Liver (tissue), 8 donors: ENCODE measurements at regions not wholly inside any gene's neighbourhood (a gene's known extent, or its start where the extent isn't known, plus 50 kb on each side); places are given as distances from the start of the nearest gene placed in this dataset.

Source experiments
- DNase-seq: peaks from one replicate; pipeline ENCODE4 v3.0.0-alpha.2; 2017; ENCODE audit warnings: low spot score
- H3K27ac ChIP-seq, 2 donors: one replicate each; pipeline ENCODE4 v1.7.0; 2013; ENCODE audit warnings: inconsistent platforms in 2 of 2, low read length in 2 of 2, control low read depth in 1 of 2, low read depth in 1 of 2, mild to moderate bottlenecking in 1 of 2
- H3K27me3 ChIP-seq, 4 donors: one replicate each; pipeline versions ENCODE4 v1.6.1 to v1.7.0; 2013; ENCODE audit warnings: low read length in 3 of 4, inconsistent platforms in 1 of 4, mild to moderate bottlenecking in 1 of 4, moderate library complexity in 1 of 4; ENCODE audit not compliant: control insufficient read depth in 4 of 4, insufficient read depth in 4 of 4
- H3K36me3 ChIP-seq, 4 donors: one replicate each; pipeline versions ENCODE4 v1.6.1 to v1.7.0; 2013; ENCODE audit warnings: low read length in 3 of 4, mild to moderate bottlenecking in 3 of 4, low read depth in 1 of 4, moderate library complexity in 1 of 4; ENCODE audit not compliant: control insufficient read depth in 4 of 4, insufficient read depth in 3 of 4
- H3K4me1 ChIP-seq, 4 donors: one replicate each; pipeline versions ENCODE4 v1.6.1 to v1.7.0; 2013; ENCODE audit warnings: low read length in 3 of 4, mild to moderate bottlenecking in 3 of 4, moderate library complexity in 1 of 4; ENCODE audit not compliant: control insufficient read depth in 4 of 4, insufficient read depth in 4 of 4
- H3K4me3 ChIP-seq, 3 donors: one replicate each; pipeline versions ENCODE4 v1.6.1 to v1.7.0; 2013; ENCODE audit warnings: low read length in 3 of 3, control low read depth in 1 of 3, low read depth in 1 of 3, mild to moderate bottlenecking in 1 of 3
- H3K9ac ChIP-seq, 2 donors: one replicate each; pipeline ENCODE4 v1.7.0; 2013; ENCODE audit warnings: low read length in 2 of 2, mild to moderate bottlenecking in 2 of 2, moderate library complexity in 2 of 2, control low read depth in 1 of 2, low read depth in 1 of 2
- H3K9me3 ChIP-seq, 4 donors: one replicate each; pipeline versions ENCODE4 v1.6.1 to v1.7.0; 2013; ENCODE audit warnings: low read length in 3 of 4; ENCODE audit not compliant: control insufficient read depth in 4 of 4
- FOXA1 ChIP-seq: IDR thresholded peaks from 2 replicates; pipeline ENCODE4 v1.6.1; 2016; ENCODE audit warnings: antibody characterized with exemption
- FOXA2 ChIP-seq: IDR thresholded peaks from 2 replicates; pipeline ENCODE4 v1.6.1; 2016; ENCODE audit warnings: antibody characterized with exemption
- GABPA ChIP-seq, 2 donors: IDR thresholded peaks in 1 of 2; conservative IDR thresholded peaks in 1 of 2; 2 replicates each; pipeline ENCODE4 v1.6.1; 2016; ENCODE audit warnings: antibody characterized with exemption in 2 of 2, mild to moderate bottlenecking in 1 of 2, moderate library complexity in 1 of 2
- HNF4A ChIP-seq, 2 donors: conservative IDR thresholded peaks; 2 replicates each; pipeline ENCODE4 v1.6.1; 2016; ENCODE audit warnings: antibody characterized with exemption in 2 of 2, mild to moderate bottlenecking in 2 of 2
- HNF4G ChIP-seq: IDR thresholded peaks from 2 replicates; pipeline ENCODE4 v1.6.1; 2016; ENCODE audit warnings: antibody characterized with exemption
- NR2F2 ChIP-seq: IDR thresholded peaks from 2 replicates; pipeline ENCODE4 v1.6.1; 2016; ENCODE audit warnings: antibody characterized with exemption
- RAD21 ChIP-seq, 2 donors: IDR thresholded peaks; 2 replicates each; pipeline ENCODE4 v1.6.1; 2016; ENCODE audit warnings: antibody characterized with exemption in 2 of 2, mild to moderate bottlenecking in 2 of 2
- RXRA ChIP-seq, 2 donors: IDR thresholded peaks; 2 replicates each; pipeline ENCODE4 v1.6.1; 2017 to 2018; ENCODE audit warnings: antibody characterized with exemption in 2 of 2, mild to moderate bottlenecking in 1 of 2
- SP1 ChIP-seq: IDR thresholded peaks from 2 replicates; pipeline ENCODE4 v1.6.1; 2018; ENCODE audit warnings: antibody characterized with exemption, mild to moderate bottlenecking
- TAF1 ChIP-seq: conservative IDR thresholded peaks from 2 replicates; pipeline ENCODE4 v1.6.1; 2016; ENCODE audit warnings: antibody characterized with exemption, mild to moderate bottlenecking
- YY1 ChIP-seq: IDR thresholded peaks from 2 replicates; pipeline ENCODE4 v1.6.1; 2016; ENCODE audit warnings: antibody characterized with exemption, mild to moderate bottlenecking
- WGBS: extraction: QIAGEN DNeasy Blood & Tissue Kit; methylation state at CpG from one replicate; pipeline ENCODE4 v1.1.7; 2013; 5-methylcytosine and 5-hydroxymethylcytosine counted together
- TF ChIP-seq, protein P1 (sequence below): IDR thresholded peaks from 2 replicates; pipeline ENCODE4 v1.6.1; 2016; ENCODE audit warnings: antibody characterized with exemption
- TF ChIP-seq, protein P2 (sequence below): fragments of 150-350 bp; IDR thresholded peaks from 2 replicates; pipeline ENCODE4 v1.5.1; 2017; ENCODE audit warnings: improper control_type of control experiment, low read depth, low read length; ENCODE audit not compliant: missing input control
- TF ChIP-seq, protein P3 (sequence below): IDR thresholded peaks from 2 replicates; pipeline ENCODE4 v1.6.1; 2016; ENCODE audit warnings: antibody characterized with exemption
- TF ChIP-seq, protein P4 (sequence below): IDR thresholded peaks from 2 replicates; pipeline ENCODE4 v1.6.1; 2016; ENCODE audit warnings: antibody characterized with exemption, mild to moderate bottlenecking
- donor health status: healthy.
- donor health status: healthy.
- donor health status: healthy.
- donor health status: healthy.
- donor health status: healthy.

DNA sequence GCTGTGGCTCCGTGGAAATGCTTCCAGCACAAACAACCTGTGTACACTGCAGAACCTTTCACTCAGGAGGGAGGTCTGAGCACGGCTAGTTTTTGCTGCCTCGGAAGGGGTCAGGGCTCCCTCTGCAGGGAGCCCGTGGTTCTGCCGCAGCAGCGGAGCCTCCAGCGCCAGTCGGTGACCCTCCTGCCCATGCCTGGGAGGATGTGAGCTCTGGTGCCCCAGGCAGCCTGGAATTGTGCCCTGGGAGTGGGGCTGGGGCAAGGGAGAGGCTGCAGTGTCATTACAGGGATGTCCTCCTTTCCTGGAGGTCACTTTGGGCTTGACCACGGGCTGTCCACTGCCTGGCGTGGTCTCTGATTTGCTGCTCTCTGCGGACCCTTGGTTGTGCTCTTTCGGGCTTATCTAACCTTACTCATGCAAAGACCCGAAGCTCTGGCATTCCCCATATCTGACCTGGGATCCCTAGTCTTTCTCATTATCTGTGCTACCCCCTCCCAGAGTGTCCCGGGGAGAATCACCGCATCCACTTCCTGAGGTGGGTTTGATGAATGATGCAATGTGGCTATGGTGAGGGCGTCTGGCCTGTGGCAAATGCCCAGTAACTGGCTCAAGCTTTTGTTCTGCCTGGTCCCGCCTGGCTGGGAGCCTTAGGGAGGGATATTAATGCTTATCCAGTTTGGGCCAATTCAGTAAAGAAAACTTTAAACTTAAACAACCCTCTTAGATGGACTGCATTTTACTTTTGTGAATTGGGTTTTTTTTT is 59.6 kb upstream of the TAGAP start:
- no peak overlapping the region for H3K9ac ChIP-seq
- no peak overlapping the region for H3K4me3 ChIP-seq
- H3K36me3 ChIP-seq = no peaks in the 10 kb centered on the region
- H3K27ac ChIP-seq = no peak overlapping the region
- DNase-seq = peak; percentile 62
- no peaks in the 10 kb centered on the region for H3K9me3 ChIP-seq
- WGBS = 31% methylated on average over 17 of the region's 17 CpGs
- no peaks in the 10 kb centered on the region for H3K27me3 ChIP-seq
- no peak for TF ChIP-seq YY1
- no peak for TF ChIP-seq GABPA (IDR thresholded peaks at IDR 0.05 in 1 of 2, conservative IDR thresholded peaks at IDR 0.05 in 1 of 2)
- TF ChIP-seq NR2F2 = no peak
- TF ChIP-seq FOXA1 = no peak
- TF ChIP-seq TAF1 = no peak
- no peak for TF ChIP-seq HNF4A (conservative IDR thresholded peaks at IDR 0.05)
- TF ChIP-seq, protein P1, sequence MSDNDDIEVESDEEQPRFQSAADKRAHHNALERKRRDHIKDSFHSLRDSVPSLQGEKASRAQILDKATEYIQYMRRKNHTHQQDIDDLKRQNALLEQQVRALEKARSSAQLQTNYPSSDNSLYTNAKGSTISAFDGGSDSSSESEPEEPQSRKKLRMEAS = no peak
- TF ChIP-seq RAD21 (IDR thresholded peaks at IDR 0.05) = peak; percentile 86 to 91
- TF ChIP-seq, protein P2, sequence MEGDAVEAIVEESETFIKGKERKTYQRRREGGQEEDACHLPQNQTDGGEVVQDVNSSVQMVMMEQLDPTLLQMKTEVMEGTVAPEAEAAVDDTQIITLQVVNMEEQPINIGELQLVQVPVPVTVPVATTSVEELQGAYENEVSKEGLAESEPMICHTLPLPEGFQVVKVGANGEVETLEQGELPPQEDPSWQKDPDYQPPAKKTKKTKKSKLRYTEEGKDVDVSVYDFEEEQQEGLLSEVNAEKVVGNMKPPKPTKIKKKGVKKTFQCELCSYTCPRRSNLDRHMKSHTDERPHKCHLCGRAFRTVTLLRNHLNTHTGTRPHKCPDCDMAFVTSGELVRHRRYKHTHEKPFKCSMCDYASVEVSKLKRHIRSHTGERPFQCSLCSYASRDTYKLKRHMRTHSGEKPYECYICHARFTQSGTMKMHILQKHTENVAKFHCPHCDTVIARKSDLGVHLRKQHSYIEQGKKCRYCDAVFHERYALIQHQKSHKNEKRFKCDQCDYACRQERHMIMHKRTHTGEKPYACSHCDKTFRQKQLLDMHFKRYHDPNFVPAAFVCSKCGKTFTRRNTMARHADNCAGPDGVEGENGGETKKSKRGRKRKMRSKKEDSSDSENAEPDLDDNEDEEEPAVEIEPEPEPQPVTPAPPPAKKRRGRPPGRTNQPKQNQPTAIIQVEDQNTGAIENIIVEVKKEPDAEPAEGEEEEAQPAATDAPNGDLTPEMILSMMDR = peak; percentile 86
- peaks cover 0 to 4% (median 0%) of the 10 kb centered on the region in 4 donors for H3K4me1 ChIP-seq

DNA sequence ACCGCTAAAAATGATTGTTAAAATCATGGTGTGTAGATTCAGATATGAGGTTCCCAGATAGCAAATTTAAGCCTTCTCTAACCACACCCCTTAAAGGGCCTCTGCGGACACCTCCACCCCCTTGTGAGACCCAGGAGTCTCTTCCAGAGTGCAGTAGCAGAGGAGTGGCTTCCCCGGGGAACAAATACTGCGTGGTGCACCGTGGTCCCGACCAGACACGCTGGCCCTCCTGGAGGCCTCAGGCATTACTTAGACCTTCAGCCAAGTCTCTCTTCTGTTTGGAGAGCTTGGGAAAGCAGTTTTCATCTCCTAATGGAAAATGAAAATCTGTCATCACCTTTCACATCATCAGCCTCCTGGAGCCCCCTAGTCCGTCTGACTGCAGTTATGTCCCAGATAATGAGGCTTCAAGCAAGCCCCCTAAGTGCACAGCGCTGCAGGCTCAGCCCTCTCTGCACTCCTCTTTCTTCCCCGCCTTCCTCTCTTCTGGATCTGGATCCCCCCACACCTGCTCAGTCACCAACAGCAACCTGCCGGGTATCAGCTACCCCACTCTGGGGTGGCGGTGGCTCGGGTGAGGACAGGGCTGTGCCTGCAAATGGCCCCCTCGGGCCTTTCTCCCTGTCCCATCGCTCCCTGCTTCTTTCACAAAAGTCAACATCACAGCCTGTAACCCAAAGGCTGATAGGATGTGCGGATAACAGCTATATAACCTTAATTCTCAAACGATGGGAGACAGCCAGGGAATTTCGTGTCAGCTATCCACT is 58.8 kb upstream of the TAGAP start:
- TF ChIP-seq NR2F2 = no peak
- no peak for TF ChIP-seq RXRA (IDR thresholded peaks at IDR 0.05)
- no peak for TF ChIP-seq HNF4A (conservative IDR thresholded peaks at IDR 0.05)
- no peak for TF ChIP-seq HNF4G
- TF ChIP-seq FOXA2 = no peak
- Histone ChIP-seq H3K9ac (no peak overlapping the region), H3K27ac (no peak overlapping the region), H3K4me3 (no peak overlapping the region), H3K27me3 (no peaks in the 10 kb centered on the region), H3K36me3 (no peaks in the 10 kb centered on the region), H3K9me3 (no peaks in the 10 kb centered on the region), H3K4me1 (peaks cover 0 to 4% (median 0%) of the 10 kb centered on the region in 4 donors)
- 63% methylated on average over 18 of the region's 18 CpGs for WGBS
- no peak for DNase-seq

DNA sequence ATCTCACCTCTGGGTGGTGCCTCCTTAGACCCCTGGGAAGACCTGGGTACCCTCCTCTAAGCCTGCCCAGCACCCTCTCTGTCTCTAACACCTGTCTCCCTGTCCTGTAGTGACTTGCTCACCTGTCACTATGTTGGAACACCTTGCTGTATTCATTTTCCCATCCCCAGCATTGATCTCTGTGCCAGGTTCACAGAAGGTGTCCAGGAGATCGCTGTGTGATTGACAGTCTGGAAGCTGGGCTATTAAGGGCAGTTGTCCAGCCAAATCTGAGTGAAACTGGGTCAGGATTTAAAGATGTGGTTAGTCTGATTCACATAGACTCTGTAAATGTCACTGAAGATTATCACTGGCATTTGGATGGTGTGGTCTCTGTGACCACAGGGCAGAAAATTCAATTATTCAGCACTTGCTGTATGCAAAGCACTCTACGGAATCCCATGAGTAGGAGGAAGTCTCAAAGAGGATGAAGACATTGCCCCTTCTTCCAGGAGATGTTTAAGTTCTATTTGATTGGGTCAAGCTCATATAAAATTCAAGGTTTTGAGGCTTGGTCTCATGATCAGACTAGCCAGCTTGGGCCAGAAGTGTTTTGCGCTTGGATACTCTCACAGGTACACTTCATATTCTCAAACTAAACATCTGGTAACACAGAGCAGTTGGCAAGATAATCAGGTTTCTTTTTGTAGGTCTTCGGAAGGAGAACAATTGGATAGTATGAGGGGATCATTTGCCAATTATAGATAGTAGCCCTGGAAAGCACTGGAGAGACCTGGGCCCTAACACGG is 57.8 kb upstream of the TAGAP start:
- no peaks in the 10 kb centered on the region for H3K36me3 ChIP-seq
- DNase-seq = no peak
- no peak overlapping the region for H3K4me3 ChIP-seq
- no peak for TF ChIP-seq TAF1
- TF ChIP-seq, protein P3, sequence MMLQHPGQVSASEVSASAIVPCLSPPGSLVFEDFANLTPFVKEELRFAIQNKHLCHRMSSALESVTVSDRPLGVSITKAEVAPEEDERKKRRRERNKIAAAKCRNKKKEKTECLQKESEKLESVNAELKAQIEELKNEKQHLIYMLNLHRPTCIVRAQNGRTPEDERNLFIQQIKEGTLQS = no peak
- TF ChIP-seq GABPA (IDR thresholded peaks at IDR 0.05 in 1 of 2, conservative IDR thresholded peaks at IDR 0.05 in 1 of 2) = no peak
- no peak for TF ChIP-seq HNF4A (conservative IDR thresholded peaks at IDR 0.05)
- TF ChIP-seq, protein P1 = no peak
- TF ChIP-seq YY1 = no peak
- TF ChIP-seq, protein P4, sequence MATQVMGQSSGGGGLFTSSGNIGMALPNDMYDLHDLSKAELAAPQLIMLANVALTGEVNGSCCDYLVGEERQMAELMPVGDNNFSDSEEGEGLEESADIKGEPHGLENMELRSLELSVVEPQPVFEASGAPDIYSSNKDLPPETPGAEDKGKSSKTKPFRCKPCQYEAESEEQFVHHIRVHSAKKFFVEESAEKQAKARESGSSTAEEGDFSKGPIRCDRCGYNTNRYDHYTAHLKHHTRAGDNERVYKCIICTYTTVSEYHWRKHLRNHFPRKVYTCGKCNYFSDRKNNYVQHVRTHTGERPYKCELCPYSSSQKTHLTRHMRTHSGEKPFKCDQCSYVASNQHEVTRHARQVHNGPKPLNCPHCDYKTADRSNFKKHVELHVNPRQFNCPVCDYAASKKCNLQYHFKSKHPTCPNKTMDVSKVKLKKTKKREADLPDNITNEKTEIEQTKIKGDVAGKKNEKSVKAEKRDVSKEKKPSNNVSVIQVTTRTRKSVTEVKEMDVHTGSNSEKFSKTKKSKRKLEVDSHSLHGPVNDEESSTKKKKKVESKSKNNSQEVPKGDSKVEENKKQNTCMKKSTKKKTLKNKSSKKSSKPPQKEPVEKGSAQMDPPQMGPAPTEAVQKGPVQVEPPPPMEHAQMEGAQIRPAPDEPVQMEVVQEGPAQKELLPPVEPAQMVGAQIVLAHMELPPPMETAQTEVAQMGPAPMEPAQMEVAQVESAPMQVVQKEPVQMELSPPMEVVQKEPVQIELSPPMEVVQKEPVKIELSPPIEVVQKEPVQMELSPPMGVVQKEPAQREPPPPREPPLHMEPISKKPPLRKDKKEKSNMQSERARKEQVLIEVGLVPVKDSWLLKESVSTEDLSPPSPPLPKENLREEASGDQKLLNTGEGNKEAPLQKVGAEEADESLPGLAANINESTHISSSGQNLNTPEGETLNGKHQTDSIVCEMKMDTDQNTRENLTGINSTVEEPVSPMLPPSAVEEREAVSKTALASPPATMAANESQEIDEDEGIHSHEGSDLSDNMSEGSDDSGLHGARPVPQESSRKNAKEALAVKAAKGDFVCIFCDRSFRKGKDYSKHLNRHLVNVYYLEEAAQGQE = no peak
- TF ChIP-seq HNF4G = no peak
- TF ChIP-seq SP1 = no peak
- TF ChIP-seq RXRA (IDR thresholded peaks at IDR 0.05) = no peak
- no peaks in the 10 kb centered on the region for H3K27me3 ChIP-seq
- no peak overlapping the region for H3K9ac ChIP-seq
- 89% methylated on average over 5 of the region's 5 CpGs for WGBS
- H3K27ac ChIP-seq = no peak overlapping the region
- no peaks in the 10 kb centered on the region for H3K9me3 ChIP-seq
- H3K4me1 ChIP-seq = peaks cover 0 to 4% (median 0%) of the 10 kb centered on the region in 4 donors
